Spinal cord (tissue), 9 donors: ENCODE measurements at regions not wholly inside any gene's neighbourhood (a gene's known extent, or its start where the extent isn't known, plus 50 kb on each side); places are given as distances from the start of the nearest gene placed in this dataset.
"Not testable (repeated sequence)": the region's sequence is repeated elsewhere in the genome, so short reads cannot be mapped to it uniquely, and the experiment has no call there.

Experiments
- DNase-seq, 6 donors: peaks; one replicate each; pipeline versions ENCODE4 v3.0.0 to v3.0.0-alpha.2; 2013 to 2015; ENCODE audit warnings: low spot score in 6 of 6, low read depth in 4 of 6
- H3K27ac ChIP-seq: one replicate; pipeline ENCODE4 v1.5.1; 2013; ENCODE audit warnings: low read depth, low read length, control low read depth
- H3K27me3 ChIP-seq: one replicate; pipeline ENCODE4 v1.6.1; 2013; ENCODE audit warnings: low read length; ENCODE audit not compliant: control insufficient read depth, insufficient read depth
- H3K36me3 ChIP-seq: one replicate; pipeline ENCODE4 v1.6.1; 2013; ENCODE audit warnings: low read length; ENCODE audit not compliant: control insufficient read depth, insufficient read depth
- H3K4me1 ChIP-seq: one replicate; pipeline ENCODE4 v1.6.1; 2013; ENCODE audit warnings: low read length; ENCODE audit not compliant: control insufficient read depth, insufficient read depth
- H3K4me3 ChIP-seq: one replicate; pipeline ENCODE4 v1.5.1; 2013; ENCODE audit warnings: low read depth, low read length, control low read depth
- H3K9me3 ChIP-seq: one replicate; pipeline ENCODE4 v1.6.1; 2013; ENCODE audit warnings: low read length; ENCODE audit not compliant: control insufficient read depth, insufficient read depth
- WGBS: methylation state at CpG from one replicate; pipeline ENCODE4 v1.1.5; 2013; ENCODE audit warnings: missing lambda C conversion rate; ENCODE audit not compliant: insufficient coverage; 5-methylcytosine and 5-hydroxymethylcytosine counted together
- donor health status: healthy.

DNA sequence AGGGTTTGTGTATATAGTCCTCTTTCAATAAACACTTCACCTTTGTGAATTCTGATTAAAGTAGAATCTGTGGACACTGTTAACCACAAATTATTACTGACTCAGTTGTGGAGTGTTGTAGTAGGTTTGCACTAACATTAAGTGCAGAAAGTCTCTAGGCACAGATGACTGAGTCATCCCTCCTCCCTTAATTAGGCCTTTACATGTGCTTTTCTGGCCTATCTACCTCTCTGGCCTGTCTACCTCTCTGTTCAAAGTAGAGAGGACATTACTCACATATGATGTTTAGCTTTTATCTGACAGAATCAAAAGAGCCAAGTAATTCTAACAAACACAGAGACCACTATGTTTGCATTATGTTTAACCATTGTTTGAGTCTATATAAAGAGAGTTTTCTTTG, 783.0 kb downstream of the TENT5A start:
- H3K4me1 ChIP-seq = no peaks in the 10 kb centered on the region
- H3K36me3 ChIP-seq = no peaks in the 10 kb centered on the region
- no peaks in the 10 kb centered on the region for H3K27me3 ChIP-seq
- H3K9me3 ChIP-seq = no peaks in the 10 kb centered on the region
- H3K27ac ChIP-seq = no peak overlapping the region
- no peak for DNase-seq
- H3K4me3 ChIP-seq = no peak overlapping the region

DNA sequence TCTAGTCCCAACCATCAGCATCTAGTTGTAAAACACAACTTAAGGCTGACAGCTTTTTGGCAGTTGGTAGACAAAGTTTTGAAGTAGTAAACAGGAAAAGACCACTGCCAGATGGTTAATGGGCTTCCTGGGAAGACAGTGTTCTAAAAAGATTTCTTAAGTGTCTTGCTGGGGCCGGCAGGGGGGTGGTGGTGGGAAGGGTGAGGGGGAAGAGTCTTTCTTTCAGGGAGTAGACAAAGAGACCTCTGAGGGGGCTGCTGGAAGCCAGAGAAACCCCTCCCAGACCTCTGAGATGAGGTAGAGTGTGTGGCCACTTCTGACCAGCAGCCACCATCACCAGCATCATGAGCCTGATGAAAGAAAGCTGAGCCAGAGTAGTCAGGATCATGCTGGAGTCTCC, 784.9 kb downstream of the TENT5A start:
- Histone ChIP-seq H3K4me3 (no peak overlapping the region), H3K27me3 (no peaks in the 10 kb centered on the region), H3K9me3 (no peaks in the 10 kb centered on the region), H3K27ac (no peak overlapping the region), H3K36me3 (no peaks in the 10 kb centered on the region), H3K4me1 (no peaks in the 10 kb centered on the region)
- no CpG with 5 or more reads among the region's 1 CpG for WGBS
- DNase-seq = peak in 2 of 6 donors; percentile 16 to 41

DNA sequence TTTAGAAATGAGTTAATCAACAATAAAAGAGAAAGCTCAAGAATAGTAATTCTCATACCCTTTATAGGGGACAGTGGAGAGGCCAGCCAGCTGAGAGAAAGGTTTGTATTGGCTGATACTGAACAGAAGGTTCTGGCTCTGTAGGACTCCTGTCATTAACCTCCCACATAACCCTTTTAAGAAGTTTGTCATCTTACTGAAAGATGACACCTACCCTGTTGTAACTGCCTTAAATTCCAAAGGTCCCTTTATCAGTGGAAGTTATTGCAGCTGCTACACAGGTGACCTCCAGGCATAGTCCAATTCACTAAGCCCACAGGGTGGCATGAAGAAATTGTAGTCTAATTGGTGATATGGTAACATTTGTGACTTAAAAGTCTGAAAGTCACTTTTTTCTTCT, 790.1 kb downstream of the TENT5A start:
- Histone ChIP-seq H3K27me3 (no peaks in the 10 kb centered on the region), H3K36me3 (no peaks in the 10 kb centered on the region), H3K4me3 (no peak overlapping the region), H3K27ac (no peak overlapping the region), H3K9me3 (no peaks in the 10 kb centered on the region), H3K4me1 (no peaks in the 10 kb centered on the region)
- no peak for DNase-seq

DNA sequence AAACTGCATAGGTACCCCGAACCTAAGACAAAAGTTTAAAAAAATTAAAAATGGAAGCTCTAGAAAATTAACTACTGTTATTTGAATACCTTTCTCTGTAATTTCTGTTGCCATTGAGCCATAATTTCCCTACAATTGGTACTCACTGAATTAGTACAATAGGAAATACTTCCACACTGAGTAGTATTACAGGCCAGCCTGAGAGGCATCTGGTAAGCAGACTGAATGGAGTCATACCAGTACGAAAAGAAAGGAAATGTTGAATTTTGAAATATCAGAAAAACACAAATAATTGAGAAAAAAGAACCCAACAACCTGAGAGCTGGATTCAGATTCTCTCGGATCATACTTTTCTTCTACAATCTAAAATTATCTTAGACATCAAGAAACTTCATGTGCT, 791.3 kb downstream of the TENT5A start:
- Histone ChIP-seq H3K4me1 (no peaks in the 10 kb centered on the region), H3K27me3 (no peaks in the 10 kb centered on the region), H3K4me3 (no peak overlapping the region), H3K36me3 (no peaks in the 10 kb centered on the region), H3K27ac (no peak overlapping the region), H3K9me3 (no peaks in the 10 kb centered on the region)
- WGBS = no CpG with 5 or more reads among the region's 3 CpGs
- no peak for DNase-seq

DNA sequence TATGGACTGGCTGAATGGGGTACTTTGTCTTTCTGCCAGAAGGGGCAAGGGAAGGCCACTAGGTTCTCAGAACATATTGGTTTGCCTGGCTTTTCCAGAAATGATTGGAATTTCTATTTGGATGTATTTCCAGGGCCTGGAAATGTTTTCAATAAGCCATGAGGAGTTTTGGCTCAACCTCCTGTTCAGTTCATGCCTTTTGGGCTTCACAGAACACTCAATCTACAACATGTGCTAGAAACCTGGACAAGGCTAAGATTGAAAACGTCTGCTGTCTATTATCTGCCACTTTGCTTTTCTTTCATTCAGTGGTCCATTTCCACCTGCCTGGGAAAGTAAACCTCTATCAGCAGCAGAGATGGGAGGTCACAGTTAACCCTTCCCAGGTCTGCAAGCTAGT, 793.4 kb downstream of the TENT5A start:
- H3K36me3 ChIP-seq = no peaks in the 10 kb centered on the region
- H3K4me1 ChIP-seq = no peaks in the 10 kb centered on the region
- DNase-seq = no peak
- H3K9me3 ChIP-seq = no peaks in the 10 kb centered on the region
- H3K27ac ChIP-seq = no peak overlapping the region
- 33% methylated on average over 1 of the region's 1 CpG for WGBS
- H3K27me3 ChIP-seq = no peaks in the 10 kb centered on the region
- H3K4me3 ChIP-seq = no peak overlapping the region

DNA sequence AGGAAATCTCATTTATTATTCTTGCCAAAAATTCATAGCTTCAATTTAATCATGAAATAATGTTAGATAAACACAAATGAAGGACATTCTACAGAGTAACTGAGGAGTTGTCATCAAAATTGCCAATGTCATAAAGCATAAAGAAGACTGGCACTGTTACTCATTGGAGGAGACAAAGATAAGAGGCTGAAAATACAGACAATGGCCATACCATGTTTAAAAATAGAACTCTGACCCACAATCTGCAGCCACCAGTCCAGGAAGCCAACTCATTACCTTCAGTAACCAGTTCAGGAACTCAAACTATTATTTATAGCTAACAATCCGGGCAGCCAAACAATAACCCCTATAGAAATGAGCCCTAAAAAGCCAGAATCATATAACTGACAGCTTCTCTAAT, 795.6 kb downstream of the TENT5A start:
- no CpG with 5 or more reads among the region's 1 CpG for WGBS
- Histone ChIP-seq H3K27ac (no peak overlapping the region), H3K9me3 (no peaks in the 10 kb centered on the region), H3K4me1 (no peaks in the 10 kb centered on the region), H3K27me3 (no peaks in the 10 kb centered on the region), H3K36me3 (no peaks in the 10 kb centered on the region), H3K4me3 (no peak overlapping the region)
- DNase-seq = no peak

DNA sequence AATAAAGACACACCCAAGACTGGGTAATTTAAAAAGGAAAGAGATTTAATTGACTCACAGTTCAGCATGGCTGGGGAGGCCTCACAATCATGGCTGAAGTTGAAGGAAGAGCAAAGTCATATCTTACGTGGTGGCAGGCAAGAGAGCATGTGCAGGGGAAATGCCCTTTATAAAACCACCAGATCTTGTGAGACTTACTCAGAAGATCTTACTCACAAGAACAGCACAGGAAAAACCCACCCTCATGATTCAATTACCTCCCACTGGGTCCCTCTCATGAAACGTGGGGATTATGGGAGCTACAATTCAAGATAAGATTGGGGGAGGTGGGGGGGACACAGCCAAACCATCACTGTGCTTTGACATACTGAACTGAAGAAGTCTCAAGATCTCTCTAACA, 800.0 kb downstream of the TENT5A start:
- not testable (repeated sequence) for H3K4me1 ChIP-seq, H3K9me3 ChIP-seq, DNase-seq, H3K27me3 ChIP-seq, H3K36me3 ChIP-seq, H3K4me3 ChIP-seq, H3K27ac ChIP-seq
- no CpG with 5 or more reads among the region's 2 CpGs for WGBS

DNA sequence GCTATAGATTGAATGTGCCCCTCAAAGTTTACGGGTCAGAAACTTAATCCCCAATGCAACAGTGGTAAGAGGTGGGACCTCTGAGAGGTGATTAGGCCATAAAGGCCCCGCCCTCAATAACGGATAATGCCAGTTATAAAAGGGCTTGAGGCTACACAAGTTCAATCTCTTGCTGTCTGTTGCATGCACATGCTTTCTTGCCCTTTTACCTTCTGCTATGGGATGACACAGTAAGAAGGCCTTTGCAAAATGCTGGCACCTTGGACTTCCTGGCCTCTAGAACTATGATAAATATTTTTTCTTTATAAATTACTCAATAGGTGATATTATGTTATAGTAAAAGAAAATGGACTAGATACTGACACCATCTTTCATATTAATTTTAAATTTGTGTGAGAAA, 806.1 kb downstream of the TENT5A start:
- Histone ChIP-seq H3K36me3 (no peaks in the 10 kb centered on the region), H3K4me3 (no peak overlapping the region), H3K27me3 (no peaks in the 10 kb centered on the region), H3K4me1 (no peaks in the 10 kb centered on the region), H3K27ac (no peak overlapping the region), H3K9me3 (no peaks in the 10 kb centered on the region)
- DNase-seq = no peak
- 94% methylated on average over 2 of the region's 3 CpGs for WGBS

DNA sequence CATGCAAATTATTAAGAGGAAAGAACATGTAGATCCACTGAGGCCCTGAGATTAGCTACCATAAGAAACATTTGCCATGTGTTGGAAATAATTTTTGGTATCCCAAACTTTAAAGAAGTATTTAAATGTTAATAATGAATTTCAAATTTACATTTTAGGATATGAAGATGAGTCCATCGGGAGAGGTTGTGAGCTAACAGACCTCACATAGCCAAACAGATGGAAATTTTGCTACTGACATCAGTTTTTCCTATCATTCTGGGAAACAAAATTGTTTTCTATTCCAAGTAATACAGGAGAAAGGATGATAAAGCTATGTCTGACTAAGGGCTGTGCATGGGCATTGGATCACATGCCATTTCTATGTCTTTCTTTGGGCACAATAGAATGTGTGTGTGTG, 809.6 kb downstream of the TENT5A start:
- H3K4me1 ChIP-seq = no peaks in the 10 kb centered on the region
- no peak overlapping the region for H3K27ac ChIP-seq
- DNase-seq = no peak
- no CpG with 5 or more reads among the region's 1 CpG for WGBS
- no peak overlapping the region for H3K4me3 ChIP-seq
- H3K36me3 ChIP-seq = no peaks in the 10 kb centered on the region
- no peaks in the 10 kb centered on the region for H3K27me3 ChIP-seq
- H3K9me3 ChIP-seq = no peaks in the 10 kb centered on the region

DNA sequence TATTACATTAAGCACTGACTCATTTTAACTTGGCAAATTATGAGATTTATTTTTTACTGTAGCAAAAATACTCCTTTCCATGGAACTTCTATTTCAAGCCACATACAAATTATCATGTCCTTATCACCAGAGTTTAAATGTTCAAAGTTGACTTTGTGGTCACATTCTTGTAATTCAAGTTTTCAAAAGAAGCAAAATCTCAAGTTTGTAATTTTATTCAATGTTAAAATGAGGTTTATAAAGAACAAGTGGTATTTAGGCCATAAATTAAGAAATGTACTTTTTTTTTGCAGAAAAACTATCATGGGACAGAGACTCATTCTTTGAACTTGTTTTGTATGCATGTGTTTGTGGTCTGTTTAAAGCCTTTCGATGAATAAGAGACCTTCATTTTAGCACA, 811.5 kb downstream of the TENT5A start:
- Histone ChIP-seq H3K4me3 (no peak overlapping the region), H3K4me1 (no peaks in the 10 kb centered on the region), H3K9me3 (no peaks in the 10 kb centered on the region), H3K27ac (no peak overlapping the region), H3K36me3 (no peaks in the 10 kb centered on the region), H3K27me3 (no peaks in the 10 kb centered on the region)
- WGBS = no CpG with 5 or more reads among the region's 1 CpG
- DNase-seq = no peak

DNA sequence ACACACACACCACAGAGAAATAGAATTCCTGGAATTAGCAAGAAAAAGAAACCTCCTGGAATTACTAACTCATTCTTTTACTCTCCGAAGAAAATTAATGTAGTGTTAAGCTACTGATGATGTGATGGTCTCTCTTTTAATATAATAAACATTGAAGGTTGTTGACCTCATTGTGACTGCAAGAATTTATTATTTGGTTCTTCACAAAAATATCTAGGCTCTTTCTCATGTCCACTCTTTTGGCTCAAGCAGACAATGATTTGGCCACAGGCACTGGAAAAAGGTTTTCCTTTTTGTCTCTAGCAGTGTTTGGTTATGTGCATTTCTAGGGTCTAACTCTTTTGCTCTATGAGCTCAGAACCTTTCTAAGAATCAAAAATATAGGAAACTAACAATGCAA, 811.9 kb downstream of the TENT5A start:
- H3K4me3 ChIP-seq = no peak overlapping the region
- no peaks in the 10 kb centered on the region for H3K9me3 ChIP-seq
- no peaks in the 10 kb centered on the region for H3K36me3 ChIP-seq
- H3K4me1 ChIP-seq = no peaks in the 10 kb centered on the region
- DNase-seq = no peak
- no CpG with 5 or more reads among the region's 1 CpG for WGBS
- no peaks in the 10 kb centered on the region for H3K27me3 ChIP-seq
- no peak overlapping the region for H3K27ac ChIP-seq
